IPS DF 6.9 (cell line): ENCODE measurements at regions not wholly inside any gene's neighbourhood (a gene's known extent, or its start where the extent isn't known, plus 50 kb on each side); places are given as distances from the start of the nearest gene placed in this dataset.
"Not testable (repeated sequence)": the region's sequence is repeated elsewhere in the genome, so short reads cannot be mapped to it uniquely, and the experiment has no call there.

ENCODE experiments used
- DNase-seq: peaks from one replicate; pipeline ENCODE4 v3.0.0-alpha.2; 2013; ENCODE audit warnings: low read depth, low spot score
- H3K27ac ChIP-seq: one replicate; pipeline ENCODE4 v1.5.1; 2013; ENCODE audit warnings: low read length, control low read depth
- H3K27me3 ChIP-seq: 2 replicates; pipeline ENCODE4 v1.6.1; 2013; ENCODE audit warnings: mild to moderate bottlenecking, low read length; ENCODE audit not compliant: control insufficient read depth, insufficient read depth
- H3K36me3 ChIP-seq: 2 replicates; pipeline ENCODE4 v1.6.1; 2013; ENCODE audit warnings: low read length; ENCODE audit not compliant: control insufficient read depth, insufficient read depth
- H3K4me1 ChIP-seq: 2 replicates; pipeline ENCODE4 v1.6.1; 2013; ENCODE audit warnings: low read length; ENCODE audit not compliant: control insufficient read depth, insufficient read depth
- H3K4me3 ChIP-seq: 2 replicates; pipeline ENCODE4 v1.5.1; 2013; ENCODE audit warnings: mild to moderate bottlenecking, low read length
- H3K9me3 ChIP-seq: 2 replicates; pipeline ENCODE4 v1.6.1; 2013; ENCODE audit warnings: low read length, inconsistent platforms; ENCODE audit not compliant: control insufficient read depth, insufficient read depth
- WGBS: extraction: QIAGEN DNeasy Blood & Tissue Kit; methylation state at CpG from one replicate; pipeline ENCODE4 v1.1.7; 2013; ENCODE audit warnings: mixed read lengths, missing lambda C conversion rate; ENCODE audit not compliant: insufficient read length, insufficient coverage; 5-methylcytosine and 5-hydroxymethylcytosine counted together

DNA sequence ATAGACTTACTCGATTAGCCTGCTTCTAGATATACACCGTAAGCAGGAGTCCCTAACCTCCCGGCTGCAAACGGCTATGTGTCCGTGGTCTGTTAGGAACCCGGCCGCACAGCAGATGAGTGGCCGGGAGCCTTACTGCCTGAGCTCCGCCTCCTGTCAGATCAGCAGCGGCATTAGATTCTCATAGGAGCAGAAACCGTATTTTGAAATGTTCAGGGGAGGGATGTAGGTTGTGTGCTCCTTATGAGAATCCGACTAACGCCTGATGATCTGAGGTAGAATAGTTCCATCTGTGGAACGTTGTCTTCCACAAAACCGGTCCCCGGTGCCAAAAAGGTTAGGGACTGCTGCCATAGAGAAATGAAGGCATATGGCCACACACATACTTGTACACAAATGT, 1491.9 kb downstream of the SLITRK5 start:
- Histone ChIP-seq H3K9me3 (no peaks in the 10 kb centered on the region), H3K27me3 (no peaks in the 10 kb centered on the region), H3K4me1 (no peaks in the 10 kb centered on the region), H3K36me3 (no peaks in the 10 kb centered on the region), H3K27ac (no peak overlapping the region), H3K4me3 (no peak overlapping the region)
- no CpG with 5 or more reads among the region's 16 CpGs for WGBS
- no peak for DNase-seq

GRCh38 chr13:89165685-89166084, 1494.5 kb downstream of the SLITRK5 start:
- H3K9me3 ChIP-seq = no peaks in the 10 kb centered on the region
- no peaks in the 10 kb centered on the region for H3K27me3 ChIP-seq
- no peak overlapping the region for H3K4me3 ChIP-seq
- H3K4me1 ChIP-seq = no peaks in the 10 kb centered on the region
- no peak for DNase-seq
- H3K27ac ChIP-seq = no peak overlapping the region
- WGBS = no CpG with 5 or more reads among the region's 1 CpG
- H3K36me3 ChIP-seq = no peaks in the 10 kb centered on the region

DNA sequence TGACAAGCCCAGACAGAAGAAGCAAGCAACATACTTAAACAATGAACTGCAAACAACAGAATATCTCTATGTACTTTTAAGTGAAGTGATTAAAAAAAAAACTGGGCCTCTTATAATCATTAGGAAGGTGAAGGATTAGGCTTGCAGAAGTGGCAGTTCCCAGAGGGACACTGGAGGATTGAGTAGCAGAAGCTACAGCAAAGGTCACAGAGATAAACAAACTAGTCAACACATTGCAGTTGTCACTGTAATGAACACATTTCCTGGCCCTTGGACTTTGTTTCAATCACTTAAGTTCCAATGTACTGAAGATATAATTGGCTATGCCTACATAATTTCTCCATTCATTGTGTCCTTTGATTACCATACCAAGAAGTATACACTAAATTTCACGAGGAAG, 1498.8 kb downstream of the SLITRK5 start:
- DNase-seq = no peak
- no CpG with 5 or more reads among the region's 1 CpG for WGBS

GRCh38 chr13:89181041-89181440, 1509.9 kb downstream of the SLITRK5 start:
- no peak overlapping the region for H3K4me3 ChIP-seq
- no peaks in the 10 kb centered on the region for H3K4me1 ChIP-seq
- no peak for DNase-seq
- H3K9me3 ChIP-seq = no peaks in the 10 kb centered on the region
- no peaks in the 10 kb centered on the region for H3K27me3 ChIP-seq
- no peak overlapping the region for H3K27ac ChIP-seq
- no peaks in the 10 kb centered on the region for H3K36me3 ChIP-seq

More for the DNA sequence above, 1498.8 kb downstream of the SLITRK5 start:
- Histone ChIP-seq H3K27me3 (no peaks in the 10 kb centered on the region), H3K9me3 (no peaks in the 10 kb centered on the region), H3K27ac (no peak overlapping the region), H3K4me1 (no peaks in the 10 kb centered on the region), H3K4me3 (no peak overlapping the region), H3K36me3 (no peaks in the 10 kb centered on the region)

GRCh38 chr13:89199138-89199537, 1528.0 kb downstream of the SLITRK5 start:
- DNase-seq = no peak
- H3K27ac ChIP-seq = no peak overlapping the region
- H3K36me3 ChIP-seq = no peaks in the 10 kb centered on the region
- no peak overlapping the region for H3K4me3 ChIP-seq
- H3K9me3 ChIP-seq = no peaks in the 10 kb centered on the region
- no CpG with 5 or more reads among the region's 4 CpGs for WGBS
- H3K4me1 ChIP-seq = no peaks in the 10 kb centered on the region
- no peaks in the 10 kb centered on the region for H3K27me3 ChIP-seq

DNA sequence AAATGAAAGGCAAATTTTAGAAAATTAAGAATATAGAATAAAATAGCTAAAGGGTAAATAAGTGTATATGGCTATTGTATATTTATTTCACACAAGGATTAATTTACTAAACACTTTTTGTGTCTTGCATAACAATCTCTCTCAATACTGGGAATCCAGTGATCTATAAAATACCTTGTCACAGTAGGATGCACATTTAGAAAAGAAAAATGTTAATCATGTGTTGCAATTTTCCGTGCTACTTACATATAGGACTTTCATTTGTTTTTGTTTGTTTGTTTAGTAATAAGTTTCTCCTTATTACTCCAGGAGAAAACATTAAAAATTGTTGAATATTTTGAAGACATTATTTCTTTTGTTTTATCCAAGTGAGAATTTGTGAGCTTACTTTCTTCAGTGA, 1533.3 kb downstream of the SLITRK5 start:
- Histone ChIP-seq H3K4me1 (no peaks in the 10 kb centered on the region), H3K27ac (no peak overlapping the region)
- DNase-seq = no peak

DNA sequence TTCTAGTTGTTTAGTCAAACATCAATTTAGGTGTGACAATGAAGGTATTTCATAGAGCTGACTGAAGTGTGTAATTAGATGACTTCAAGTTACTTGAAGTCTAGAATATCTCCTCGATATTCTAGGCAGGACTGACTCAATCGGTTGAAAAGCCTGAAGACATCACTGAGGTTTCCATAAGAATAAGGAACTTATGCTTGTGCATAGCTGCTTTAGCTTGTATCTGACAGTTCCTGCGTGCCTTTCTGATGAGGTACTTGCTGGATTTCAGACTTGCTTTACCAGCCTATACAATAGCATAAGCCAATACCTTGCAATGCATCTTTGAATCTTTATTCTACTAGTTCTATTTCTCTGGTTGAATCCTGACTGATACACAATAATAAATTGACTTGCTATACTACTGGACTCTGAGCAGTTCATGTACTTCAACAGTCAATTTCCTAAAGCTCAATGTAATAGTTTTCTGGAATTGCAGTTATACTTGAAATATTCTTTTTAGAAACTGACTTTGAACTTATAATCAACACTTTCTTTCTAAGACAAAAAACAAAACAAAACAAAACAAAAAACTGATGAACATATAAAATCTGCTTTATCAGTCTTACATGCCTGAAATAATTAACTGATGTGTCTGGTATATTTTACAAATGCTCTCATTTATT, 1534.8 kb downstream of the SLITRK5 start:
- no CpG with 5 or more reads among the region's 3 CpGs for WGBS
- DNase-seq = no peak
- no peak overlapping the region for H3K27ac ChIP-seq

More for the DNA sequence above, 1533.3 kb downstream of the SLITRK5 start:
- H3K4me3 ChIP-seq = no peak overlapping the region
- WGBS = no CpG with 5 or more reads among the region's 1 CpG
- no peaks in the 10 kb centered on the region for H3K36me3 ChIP-seq
- H3K27me3 ChIP-seq = no peaks in the 10 kb centered on the region
- H3K9me3 ChIP-seq = no peaks in the 10 kb centered on the region

GRCh38 chr13:89212186-89212585, 1541.0 kb downstream of the SLITRK5 start:
- H3K27me3 ChIP-seq = no peaks in the 10 kb centered on the region
- no peaks in the 10 kb centered on the region for H3K4me1 ChIP-seq
- WGBS = no CpG with 5 or more reads among the region's 1 CpG
- H3K27ac ChIP-seq = no peak overlapping the region
- H3K9me3 ChIP-seq = no peaks in the 10 kb centered on the region
- H3K4me3 ChIP-seq = no peak overlapping the region
- DNase-seq = no peak
- no peaks in the 10 kb centered on the region for H3K36me3 ChIP-seq

More for the DNA sequence above, 1534.8 kb downstream of the SLITRK5 start:
- no peaks in the 10 kb centered on the region for H3K9me3 ChIP-seq
- H3K4me3 ChIP-seq = no peak overlapping the region
- H3K36me3 ChIP-seq = no peaks in the 10 kb centered on the region
- no peaks in the 10 kb centered on the region for H3K27me3 ChIP-seq
- H3K4me1 ChIP-seq = no peaks in the 10 kb centered on the region

DNA sequence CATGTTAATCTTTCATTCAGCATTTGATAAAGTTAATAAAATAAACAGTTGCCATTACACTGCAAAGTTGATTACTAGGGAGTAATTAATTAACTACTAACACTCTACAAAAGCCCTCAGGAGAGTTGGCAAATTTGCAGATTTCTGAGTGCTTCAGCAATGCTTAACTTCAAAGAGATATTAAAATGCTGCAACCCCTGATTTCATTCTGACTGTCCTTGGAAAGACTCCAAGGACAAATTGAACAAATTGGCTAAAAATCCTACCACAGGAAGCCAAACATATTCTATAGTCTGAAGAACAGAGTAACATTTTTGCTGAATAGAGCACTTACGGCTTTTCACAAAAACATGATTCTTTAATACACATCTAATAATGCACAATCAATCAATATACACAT, 1543.0 kb downstream of the SLITRK5 start:
- Histone ChIP-seq H3K36me3 (no peaks in the 10 kb centered on the region), H3K27me3 (no peaks in the 10 kb centered on the region), H3K4me1 (no peaks in the 10 kb centered on the region), H3K9me3 (no peaks in the 10 kb centered on the region), H3K4me3 (no peak overlapping the region), H3K27ac (no peak overlapping the region)
- DNase-seq = no peak
- WGBS = no CpG with 5 or more reads among the region's 1 CpG

GRCh38 chr13:89215319-89215718, 1544.1 kb downstream of the SLITRK5 start:
- not testable (repeated sequence) for H3K4me1 ChIP-seq, DNase-seq, H3K4me3 ChIP-seq, H3K9me3 ChIP-seq, H3K36me3 ChIP-seq, H3K27ac ChIP-seq, H3K27me3 ChIP-seq
- no CpG with 5 or more reads among the region's 13 CpGs for whole genome bisulfite sequencing

GRCh38 chr13:89217813-89218212, 1546.6 kb downstream of the SLITRK5 start:
- no peaks in the 10 kb centered on the region for H3K4me1 ChIP-seq
- H3K9me3 ChIP-seq = no peaks in the 10 kb centered on the region
- H3K27me3 ChIP-seq = no peaks in the 10 kb centered on the region
- DNase-seq = no peak
- no peak overlapping the region for H3K27ac ChIP-seq
- H3K36me3 ChIP-seq = no peaks in the 10 kb centered on the region
- H3K4me3 ChIP-seq = no peak overlapping the region
